GM06990 (cell line): ENCODE measurements at regions not wholly inside any gene's neighbourhood (a gene's known extent, or its start where the extent isn't known, plus 50 kb on each side); places are given as distances from the start of the nearest gene placed in this dataset.
"Not testable (repeated sequence)": the region's sequence is repeated elsewhere in the genome, so short reads cannot be mapped to it uniquely, and the experiment has no call there.

Experiments used
- DNase-seq: peaks from one replicate; pipeline ENCODE4 v3.0.0-alpha.2; 2011; ENCODE audit not compliant: insufficient read length; ENCODE audit errors: extremely low read depth
- H3K27me3 ChIP-seq: replicated peaks from 2 replicates; pipeline ENCODE4 v1.6.0; 2011; ENCODE audit warnings: low read length; ENCODE audit not compliant: control insufficient read depth, insufficient read depth
- H3K36me3 ChIP-seq: 2 replicates; pipeline ENCODE4 v1.5.1; 2011; ENCODE audit warnings: low read length; ENCODE audit not compliant: control insufficient read depth, insufficient read depth
- H3K4me3 ChIP-seq: replicated peaks from 2 replicates; pipeline ENCODE4 v1.5.1; 2011; ENCODE audit warnings: low read depth, mild to moderate bottlenecking, control low read depth, low read length
- TF ChIP-seq, protein P1 (sequence below): IDR thresholded peaks from 2 replicates; pipeline ENCODE4 v1.5.1; 2011; ENCODE audit warnings: low read length, control low read depth, mild to moderate bottlenecking, inconsistent platforms; ENCODE audit not compliant: insufficient read depth, poor library complexity, severe bottlenecking

- DNase-seq: no peak
- Histone ChIP-seq H3K4me3 (no peak overlapping the region), H3K36me3 (no peaks in the 10 kb centered on the region), H3K27me3 (no peaks in the 10 kb centered on the region; the same call in 1 of the 2 replicates)
- TF ChIP-seq, protein P1, sequence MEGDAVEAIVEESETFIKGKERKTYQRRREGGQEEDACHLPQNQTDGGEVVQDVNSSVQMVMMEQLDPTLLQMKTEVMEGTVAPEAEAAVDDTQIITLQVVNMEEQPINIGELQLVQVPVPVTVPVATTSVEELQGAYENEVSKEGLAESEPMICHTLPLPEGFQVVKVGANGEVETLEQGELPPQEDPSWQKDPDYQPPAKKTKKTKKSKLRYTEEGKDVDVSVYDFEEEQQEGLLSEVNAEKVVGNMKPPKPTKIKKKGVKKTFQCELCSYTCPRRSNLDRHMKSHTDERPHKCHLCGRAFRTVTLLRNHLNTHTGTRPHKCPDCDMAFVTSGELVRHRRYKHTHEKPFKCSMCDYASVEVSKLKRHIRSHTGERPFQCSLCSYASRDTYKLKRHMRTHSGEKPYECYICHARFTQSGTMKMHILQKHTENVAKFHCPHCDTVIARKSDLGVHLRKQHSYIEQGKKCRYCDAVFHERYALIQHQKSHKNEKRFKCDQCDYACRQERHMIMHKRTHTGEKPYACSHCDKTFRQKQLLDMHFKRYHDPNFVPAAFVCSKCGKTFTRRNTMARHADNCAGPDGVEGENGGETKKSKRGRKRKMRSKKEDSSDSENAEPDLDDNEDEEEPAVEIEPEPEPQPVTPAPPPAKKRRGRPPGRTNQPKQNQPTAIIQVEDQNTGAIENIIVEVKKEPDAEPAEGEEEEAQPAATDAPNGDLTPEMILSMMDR: no peak
Measured at GRCh38 chr6:10081957-10082356, 332.9 kb downstream of the TFAP2A start.

DNA sequence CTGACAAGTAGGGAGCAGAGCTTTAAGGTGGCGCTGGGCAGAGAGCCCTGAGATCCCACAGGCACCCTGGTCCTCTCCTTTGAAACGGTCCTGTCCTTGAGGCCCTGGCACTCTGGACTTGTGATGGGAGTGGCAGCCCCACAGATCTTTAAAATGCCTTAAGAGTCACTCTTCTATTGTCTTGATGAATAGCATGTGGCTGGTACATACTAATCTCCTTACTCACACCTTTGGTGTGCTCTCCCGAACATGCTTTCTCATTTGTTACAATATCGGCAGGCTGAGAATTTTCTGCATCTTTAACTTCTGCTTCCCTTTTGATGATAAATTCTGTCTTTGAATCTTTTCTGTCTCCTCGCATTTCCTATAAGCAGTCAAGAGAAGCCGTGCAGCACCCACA, 333.8 kb downstream of the TFAP2A start:
- H3K27me3 ChIP-seq: no peaks in the 10 kb centered on the region; the same call in 1 of the 2 replicates
- TF ChIP-seq, protein P1: no peak
- no peak for DNase-seq
- H3K36me3 ChIP-seq: no peaks in the 10 kb centered on the region
- no peak overlapping the region for H3K4me3 ChIP-seq

DNA sequence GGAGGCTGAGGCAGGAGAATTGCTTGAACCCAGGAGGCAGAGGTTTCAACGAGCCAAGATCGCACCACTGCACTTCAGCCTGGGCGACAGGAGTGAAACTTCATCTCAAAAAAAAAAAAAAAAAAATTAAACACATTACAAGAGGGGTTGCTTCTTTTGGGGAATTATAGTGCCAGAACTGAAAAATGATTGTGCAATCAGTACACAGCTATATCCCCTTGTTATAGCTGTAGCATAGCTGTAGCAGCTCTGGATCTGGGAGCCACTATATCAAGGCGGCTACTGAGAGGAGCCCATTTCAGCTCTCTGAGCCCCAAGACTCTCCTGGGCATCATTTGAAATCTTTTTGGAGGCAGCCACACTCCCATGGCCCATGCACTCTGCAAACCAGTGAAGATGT, 334.3 kb downstream of the TFAP2A start:
- DNase-seq: no peak

GRCh38 chr6:10078581-10078980, 336.3 kb downstream of the TFAP2A start:
- no peak for DNase-seq
- H3K27me3 ChIP-seq: no peaks in the 10 kb centered on the region; the same call in 1 of the 2 replicates
- no peak overlapping the region for H3K4me3 ChIP-seq
- TF ChIP-seq, protein P1: no peak
- no peaks in the 10 kb centered on the region for H3K36me3 ChIP-seq

More for the DNA sequence above, 334.3 kb downstream of the TFAP2A start:
- TF ChIP-seq, protein P1: no peak
- Histone ChIP-seq H3K4me3 (no peak overlapping the region), H3K36me3 (no peaks in the 10 kb centered on the region), H3K27me3 (no peaks in the 10 kb centered on the region; the same call in 1 of the 2 replicates)

GRCh38 chr6:10074726-10075125, 340.1 kb downstream of the TFAP2A start:
- not testable (repeated sequence) for DNase-seq, H3K36me3 ChIP-seq, H3K4me3 ChIP-seq, H3K27me3 ChIP-seq

DNA sequence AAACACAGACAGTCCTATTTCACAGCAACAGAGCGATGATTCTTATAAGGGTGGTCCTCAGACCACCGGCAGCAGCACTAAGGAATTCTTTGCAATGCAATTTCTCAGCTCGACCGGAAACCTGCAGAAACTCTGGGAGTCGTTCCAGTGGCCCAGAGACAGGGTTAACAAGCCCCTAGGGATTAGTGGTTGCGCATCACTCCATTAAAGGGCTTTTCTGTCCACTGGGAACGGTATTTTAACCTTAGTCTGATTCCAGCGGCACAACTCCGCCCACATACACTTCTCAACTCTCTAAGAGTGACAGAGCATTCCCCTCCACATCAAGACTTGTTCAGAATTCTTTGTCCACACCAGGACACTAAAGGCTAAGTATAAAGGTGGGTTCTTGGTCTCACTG, 341.5 kb downstream of the TFAP2A start:
- Histone ChIP-seq H3K4me3 (no peak overlapping the region), H3K36me3 (no peaks in the 10 kb centered on the region), H3K27me3 (no peaks in the 10 kb centered on the region)
- TF ChIP-seq, protein P1: no peak
- no peak for DNase-seq
